GM20000 (cell line): ENCODE measurements at regions not wholly inside any gene's neighbourhood (a gene's known extent, or its start where the extent isn't known, plus 50 kb on each side); places are given as distances from the start of the nearest gene placed in this dataset.
A peak's percentile ranks its signal among the peaks of the same experiment; 100 is the strongest.

Source experiments
- DNase-seq: peaks from one replicate; pipeline ENCODE4 v3.0.0; 2012; ENCODE audit warnings: low spot score
- TF ChIP-seq, protein P1 (sequence below): IDR thresholded peaks from 2 replicates; pipeline ENCODE4 v1.5.1; 2012; ENCODE audit warnings: mild to moderate bottlenecking, control low read depth; ENCODE audit errors: extremely low read depth, missing control alignments

DNA sequence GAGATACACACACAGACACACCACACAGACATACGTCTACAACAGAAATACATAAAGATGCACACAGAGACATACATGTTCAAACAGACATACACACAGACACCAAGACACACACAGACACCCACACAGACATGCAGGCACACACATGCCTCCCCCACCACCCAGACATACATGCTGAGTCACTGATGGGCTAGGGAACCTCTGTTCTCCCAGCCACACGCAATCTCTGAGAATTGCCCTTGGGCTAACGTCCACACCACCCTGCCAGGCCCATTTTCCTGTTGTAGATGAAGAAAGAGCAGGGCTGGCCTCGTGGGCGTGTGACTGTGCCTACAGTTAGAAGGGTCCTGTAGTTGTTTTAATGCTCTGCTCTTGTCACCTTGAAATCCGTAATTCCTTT, 261.9 kb downstream of the KCNRG start:
- TF ChIP-seq, protein P1, sequence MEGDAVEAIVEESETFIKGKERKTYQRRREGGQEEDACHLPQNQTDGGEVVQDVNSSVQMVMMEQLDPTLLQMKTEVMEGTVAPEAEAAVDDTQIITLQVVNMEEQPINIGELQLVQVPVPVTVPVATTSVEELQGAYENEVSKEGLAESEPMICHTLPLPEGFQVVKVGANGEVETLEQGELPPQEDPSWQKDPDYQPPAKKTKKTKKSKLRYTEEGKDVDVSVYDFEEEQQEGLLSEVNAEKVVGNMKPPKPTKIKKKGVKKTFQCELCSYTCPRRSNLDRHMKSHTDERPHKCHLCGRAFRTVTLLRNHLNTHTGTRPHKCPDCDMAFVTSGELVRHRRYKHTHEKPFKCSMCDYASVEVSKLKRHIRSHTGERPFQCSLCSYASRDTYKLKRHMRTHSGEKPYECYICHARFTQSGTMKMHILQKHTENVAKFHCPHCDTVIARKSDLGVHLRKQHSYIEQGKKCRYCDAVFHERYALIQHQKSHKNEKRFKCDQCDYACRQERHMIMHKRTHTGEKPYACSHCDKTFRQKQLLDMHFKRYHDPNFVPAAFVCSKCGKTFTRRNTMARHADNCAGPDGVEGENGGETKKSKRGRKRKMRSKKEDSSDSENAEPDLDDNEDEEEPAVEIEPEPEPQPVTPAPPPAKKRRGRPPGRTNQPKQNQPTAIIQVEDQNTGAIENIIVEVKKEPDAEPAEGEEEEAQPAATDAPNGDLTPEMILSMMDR: no peak
- no peak for DNase-seq

DNA sequence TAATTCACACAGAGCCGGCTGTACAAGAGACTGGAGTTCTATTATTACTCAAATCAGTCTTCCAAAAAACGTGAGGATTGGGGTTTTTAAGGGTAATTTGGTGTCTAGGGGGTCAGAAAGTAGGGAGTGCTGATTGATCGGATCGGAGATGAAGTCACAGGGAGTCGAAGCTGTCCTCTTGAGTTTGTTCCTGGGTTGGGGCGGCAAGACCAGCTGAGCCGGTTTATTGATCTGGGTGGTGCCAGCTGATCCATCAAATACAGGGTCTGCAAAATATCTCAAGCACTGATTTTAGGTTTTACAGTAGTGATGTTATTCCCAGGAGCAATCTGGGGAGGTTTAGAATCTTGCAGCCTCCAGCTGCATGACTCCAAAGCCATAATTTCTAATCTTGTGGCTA, 262.7 kb downstream of the KCNRG start:
- no peak for DNase-seq
- TF ChIP-seq, protein P1: no peak

DNA sequence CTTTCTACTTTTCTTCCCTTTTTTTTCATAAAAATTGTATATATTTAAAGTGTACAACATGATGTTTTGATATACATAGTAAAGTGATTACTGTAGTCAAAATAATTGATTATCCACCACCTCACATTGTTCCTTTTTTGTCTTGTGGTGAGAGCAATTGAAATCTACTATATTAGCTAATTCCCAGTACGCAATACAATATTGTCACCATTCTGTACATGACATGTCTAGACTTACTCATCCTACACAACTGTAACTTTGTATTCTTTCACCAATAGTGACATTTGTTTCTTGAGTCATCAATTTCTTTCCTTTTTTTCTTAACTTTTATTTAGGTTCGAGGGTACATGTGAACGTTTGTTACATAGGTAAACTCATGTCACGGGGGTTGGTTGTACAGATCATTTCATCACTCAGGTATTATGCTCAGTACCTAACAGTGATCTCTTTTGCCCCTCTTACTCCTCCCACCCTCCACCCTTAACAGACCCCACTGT, 265.2 kb downstream of the KCNRG start:
- TF ChIP-seq, protein P1: no peak
- no peak for DNase-seq

DNA sequence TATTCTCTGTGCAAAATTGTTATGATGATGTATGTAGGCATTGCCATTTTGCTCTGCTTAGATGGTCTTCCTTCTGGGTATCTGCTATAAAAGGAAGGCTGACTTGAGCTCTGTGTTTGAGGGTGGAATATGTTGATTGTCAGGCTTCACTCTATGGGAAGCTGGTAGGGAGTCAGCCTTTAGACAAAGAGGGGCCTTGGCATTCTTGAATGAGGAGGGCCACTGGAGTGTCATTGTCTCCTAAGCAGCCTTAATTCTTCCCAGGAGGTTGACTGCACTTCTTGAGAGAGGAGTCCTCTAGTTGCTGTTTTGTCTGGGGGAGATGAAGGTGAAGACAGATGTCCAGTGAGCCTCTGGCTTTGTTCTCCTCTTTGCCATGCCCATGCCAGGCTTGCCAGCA, 266.8 kb downstream of the KCNRG start:
- TF ChIP-seq, protein P1: no peak
- no peak for DNase-seq

DNA sequence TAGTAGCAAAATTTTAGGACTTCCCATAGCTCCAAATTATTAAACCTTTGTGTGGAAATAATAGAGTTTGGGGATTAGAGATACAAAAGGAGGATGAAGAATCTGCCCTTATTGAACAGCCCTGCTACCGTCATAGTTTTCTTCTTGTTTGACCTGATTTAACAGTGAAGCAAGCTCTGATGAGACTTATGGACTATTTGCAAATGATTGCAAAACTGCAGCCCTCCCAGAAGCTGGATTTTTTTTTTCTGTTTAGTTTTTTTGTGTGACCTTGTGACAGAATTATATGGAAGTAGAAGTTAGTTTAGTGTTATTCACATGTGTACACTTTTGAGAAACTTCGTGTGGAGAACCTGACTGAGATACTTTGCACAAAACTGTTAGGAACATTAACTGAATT, 267.8 kb downstream of the KCNRG start:
- DNase-seq: no peak
- TF ChIP-seq, protein P1: no peak

DNA sequence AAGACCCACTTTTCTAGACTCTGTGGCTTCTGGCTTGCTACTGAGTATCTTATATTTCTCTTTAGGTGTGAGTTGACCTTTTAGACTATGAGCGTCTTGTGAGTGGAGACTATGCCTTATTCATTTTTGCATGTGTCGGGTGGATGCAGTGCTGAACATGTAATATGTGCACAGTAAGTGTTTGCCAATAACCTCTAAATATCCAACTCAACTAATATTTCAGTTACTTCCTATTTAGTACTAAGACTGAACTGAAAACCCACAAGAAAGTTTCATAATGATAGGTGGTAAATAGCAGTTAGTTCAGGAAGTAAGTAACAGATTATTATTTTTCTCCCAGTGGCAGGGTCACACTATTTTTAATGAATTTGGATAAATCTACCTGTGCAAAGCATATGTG, 269.3 kb downstream of the KCNRG start:
- peak; percentile 15 for DNase-seq
- TF ChIP-seq, protein P1: no peak

DNA sequence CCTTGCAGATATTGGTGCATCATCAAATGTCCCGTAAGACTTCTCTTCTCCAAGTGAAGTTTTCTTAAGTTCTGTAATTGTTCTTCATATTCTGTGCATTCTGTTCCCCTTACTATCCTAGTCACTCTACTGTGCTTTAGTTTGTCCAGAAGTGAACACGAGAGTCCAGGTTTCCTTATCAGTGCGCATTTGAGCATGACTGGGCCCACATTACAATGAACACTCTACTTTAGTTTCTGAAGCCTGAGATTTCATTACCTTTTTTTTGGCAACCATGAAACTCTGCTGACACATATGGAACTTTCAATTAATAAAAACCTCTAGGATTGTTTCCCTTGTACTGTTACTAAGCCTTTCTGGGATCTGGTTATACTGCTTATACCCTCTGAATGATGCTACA, 270.0 kb downstream of the KCNRG start:
- TF ChIP-seq, protein P1: no peak
- no peak for DNase-seq
